Spleen (tissue), 7 donors: ENCODE measurements at regions not wholly inside any gene's neighbourhood (a gene's known extent, or its start where the extent isn't known, plus 50 kb on each side); places are given as distances from the start of the nearest gene placed in this dataset.

Source experiments
- POLR2AphosphoS5 ChIP-seq, 3 donors: sonication (generic); formaldehyde crosslinking; IDR thresholded peaks; one replicate each; pipeline ENCODE4 v1.5.1; 2017; ENCODE audit warnings: antibody characterized with exemption in 3 of 3
- TF ChIP-seq, protein P1 (sequence below), 11 experiments: fragments of 200-600 bp in 7 of 11; fragments of 450-650 bp in 4 of 11; sonication (generic) in 4 of 11; IDR thresholded peaks in 8 of 11; conservative IDR thresholded peaks in 3 of 11; 1 replicate in 7 of 11; 2 replicates in 4 of 11; pipeline versions ENCODE4 v1.4.0 to v1.8.0; 2016 to 2021; ENCODE audit warnings: antibody characterized with exemption in 11 of 11, inconsistent platforms in 4 of 11, mild to moderate bottlenecking in 1 of 11
- donor health status: DM: no; HTN: no; CAD: no; lungs with moderate emphysema.
- donor health status: DM: no; HTN: no; CAD: no.
- donor health status: DM: no; HTN: no; CAD: no.

DNA sequence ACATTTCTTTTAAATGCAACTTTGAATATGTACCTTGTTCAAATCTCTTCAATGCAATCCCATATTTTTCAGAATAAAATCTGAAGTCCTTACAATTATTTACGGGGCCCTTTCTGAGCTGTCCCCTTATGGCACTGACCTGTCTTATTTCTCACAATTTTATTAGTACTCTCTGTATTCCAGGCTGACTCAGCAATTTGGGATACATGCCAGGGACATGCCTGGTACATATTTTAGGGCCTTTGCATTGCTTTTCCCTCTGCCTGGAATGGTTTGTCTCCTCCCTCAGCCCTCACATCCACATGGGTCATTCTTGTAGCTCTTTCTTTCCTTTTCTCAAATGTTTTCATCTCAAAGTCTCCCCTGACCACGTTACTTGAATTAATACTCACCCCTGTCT lies 172.2 kb upstream of the TECRL start:
- no peak for TF ChIP-seq POLR2AphosphoS5 (IDR thresholded peaks at IDR 0.05)
- TF ChIP-seq, protein P1, sequence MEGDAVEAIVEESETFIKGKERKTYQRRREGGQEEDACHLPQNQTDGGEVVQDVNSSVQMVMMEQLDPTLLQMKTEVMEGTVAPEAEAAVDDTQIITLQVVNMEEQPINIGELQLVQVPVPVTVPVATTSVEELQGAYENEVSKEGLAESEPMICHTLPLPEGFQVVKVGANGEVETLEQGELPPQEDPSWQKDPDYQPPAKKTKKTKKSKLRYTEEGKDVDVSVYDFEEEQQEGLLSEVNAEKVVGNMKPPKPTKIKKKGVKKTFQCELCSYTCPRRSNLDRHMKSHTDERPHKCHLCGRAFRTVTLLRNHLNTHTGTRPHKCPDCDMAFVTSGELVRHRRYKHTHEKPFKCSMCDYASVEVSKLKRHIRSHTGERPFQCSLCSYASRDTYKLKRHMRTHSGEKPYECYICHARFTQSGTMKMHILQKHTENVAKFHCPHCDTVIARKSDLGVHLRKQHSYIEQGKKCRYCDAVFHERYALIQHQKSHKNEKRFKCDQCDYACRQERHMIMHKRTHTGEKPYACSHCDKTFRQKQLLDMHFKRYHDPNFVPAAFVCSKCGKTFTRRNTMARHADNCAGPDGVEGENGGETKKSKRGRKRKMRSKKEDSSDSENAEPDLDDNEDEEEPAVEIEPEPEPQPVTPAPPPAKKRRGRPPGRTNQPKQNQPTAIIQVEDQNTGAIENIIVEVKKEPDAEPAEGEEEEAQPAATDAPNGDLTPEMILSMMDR (IDR thresholded peaks at IDR 0.05 in 8 of 11, conservative IDR thresholded peaks at IDR 0.05 in 3 of 11), result no peak
